ENCODE measurements at regions not wholly inside any gene's neighbourhood (a gene's known extent, or its start where the extent isn't known, plus 50 kb on each side); places are given as distances from the start of the nearest gene placed in this dataset.

DNA sequence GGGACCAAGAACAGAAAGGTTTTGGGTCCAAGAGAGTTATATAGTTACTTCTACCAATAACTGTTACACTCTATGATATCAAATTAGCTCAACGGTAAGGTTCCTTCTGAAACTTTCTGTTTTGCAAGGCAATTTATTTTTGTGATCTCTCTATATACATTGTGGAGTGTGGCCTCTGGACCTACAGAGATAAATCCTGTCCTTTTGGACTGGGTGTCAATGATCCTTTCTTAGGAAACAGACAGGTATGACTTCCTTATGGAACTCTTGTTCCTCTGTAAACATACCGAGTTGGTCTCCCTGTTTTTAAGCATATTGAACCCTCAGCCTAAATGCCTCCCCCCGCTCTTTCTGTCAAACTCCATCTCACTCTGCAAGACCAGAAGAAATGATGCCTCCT lies 1117.8 kb downstream of the BCL11A start:
- TF ChIP-seq POLR2A (IDR thresholded peaks at IDR 0.05; ENCODE audit: low read length) = no peak
- TF ChIP-seq GATA1 (IDR thresholded peaks at IDR 0.05; ENCODE audit: low read depth, low read length) = no peak
